Stimulated activated CD8-positive, alpha-beta memory T cell treated with anti-CD3 and anti-CD28 coated beads, Interleukin-12 subunit alpha, Interleukin-12 subunit beta, amount 100 ng/mL, for 1 hour (primary cell): ENCODE measurements at regions not wholly inside any gene's neighbourhood (a gene's known extent, or its start where the extent isn't known, plus 50 kb on each side); places are given as distances from the start of the nearest gene placed in this dataset.
"Not testable (repeated sequence)": the region's sequence is repeated elsewhere in the genome, so short reads cannot be mapped to it uniquely, and the experiment has no call there.

Experiments
- DNase-seq: peaks from one replicate; pipeline ENCODE4 v3.0.0-alpha.2; 2020; ENCODE audit warnings: low read depth

DNA sequence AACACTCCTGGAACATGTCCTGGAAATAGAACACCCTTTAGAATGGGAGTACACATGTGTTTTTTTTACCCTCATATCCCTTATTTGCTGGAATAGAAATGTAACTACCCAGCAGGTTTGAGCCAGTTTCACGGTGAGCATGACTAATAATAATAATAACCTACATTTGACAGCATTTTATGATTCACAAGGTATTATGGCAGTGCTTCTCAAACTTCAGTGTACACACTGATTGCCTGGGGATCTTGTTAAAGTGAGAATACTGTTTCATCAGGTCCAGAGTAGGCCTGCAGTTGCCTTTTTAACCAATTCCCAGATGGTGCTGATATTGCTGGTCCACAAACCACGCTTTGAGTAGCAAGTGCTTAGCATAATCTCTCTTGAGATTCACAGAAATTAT, 63.9 kb downstream of the NFKBIZ start:
- no peak for DNase-seq

DNA sequence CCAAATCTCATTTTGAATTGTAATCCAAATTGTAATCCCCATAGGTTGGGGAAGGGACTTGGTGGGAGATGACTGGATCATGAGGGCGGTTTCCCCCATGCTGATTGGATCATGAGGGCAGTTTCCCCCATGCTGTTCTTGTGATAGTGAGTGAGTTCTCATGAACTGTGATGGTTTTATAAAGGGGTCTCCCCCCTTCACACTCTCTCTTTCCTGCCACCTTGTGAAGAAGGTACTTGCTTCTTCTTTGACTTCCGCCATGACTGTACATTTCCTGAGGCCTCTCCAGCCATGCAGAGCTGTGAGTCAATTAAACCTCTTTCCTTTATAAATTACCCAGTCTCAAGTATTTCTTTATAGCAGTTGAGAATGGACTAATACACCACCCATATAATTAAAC, 68.4 kb downstream of the NFKBIZ start:
- not testable (repeated sequence) for DNase-seq

DNA sequence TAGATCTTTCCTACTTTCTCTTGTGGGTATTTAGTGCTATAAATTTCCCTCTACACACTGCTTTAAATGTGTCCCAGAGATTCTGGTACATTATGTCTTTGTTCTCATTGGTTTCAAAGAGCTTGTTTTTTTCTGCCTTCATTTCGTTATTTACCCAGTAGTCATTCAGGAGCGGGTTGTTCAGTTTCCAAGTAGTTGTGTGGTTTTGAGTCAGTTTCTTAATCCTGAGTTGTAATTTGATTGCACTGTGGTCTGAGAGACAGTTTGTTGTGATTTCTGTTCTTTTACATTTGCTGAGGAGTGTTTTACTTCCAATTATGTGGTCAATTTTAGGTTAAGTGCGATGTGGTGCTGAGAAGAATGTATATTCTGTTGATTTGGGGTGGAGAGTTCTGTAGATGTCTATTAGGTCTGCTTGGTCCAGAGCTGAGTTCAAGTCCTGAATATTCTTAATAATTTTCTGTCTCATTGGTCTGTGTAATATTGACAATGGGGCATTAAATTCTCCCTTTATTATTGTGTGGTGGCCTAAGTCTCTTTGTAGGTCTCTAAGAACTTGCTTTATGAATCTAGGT, 72.9 kb downstream of the NFKBIZ start:
- DNase-seq, result not testable (repeated sequence)

DNA sequence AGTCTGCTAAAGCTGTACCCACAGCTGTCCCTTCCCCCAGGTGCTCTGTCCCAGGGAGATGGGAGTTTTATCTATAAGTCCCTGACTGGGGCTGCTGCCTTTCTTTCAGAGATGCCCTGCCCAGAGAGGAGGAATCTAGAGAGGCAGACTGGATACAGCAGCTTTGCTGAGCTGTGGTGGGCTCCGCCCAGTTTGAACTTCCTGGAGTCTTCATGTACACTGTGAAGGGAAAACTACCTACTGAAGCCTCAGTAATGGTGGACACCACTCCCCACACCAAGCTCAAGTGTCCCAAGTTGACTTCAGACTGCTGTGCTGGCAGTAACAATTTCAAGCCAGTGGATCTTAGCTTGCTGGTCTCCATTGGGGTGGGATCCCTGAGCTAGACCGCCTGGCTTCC, 75.3 kb downstream of the NFKBIZ start:
- not testable (repeated sequence) for DNase-seq

DNA sequence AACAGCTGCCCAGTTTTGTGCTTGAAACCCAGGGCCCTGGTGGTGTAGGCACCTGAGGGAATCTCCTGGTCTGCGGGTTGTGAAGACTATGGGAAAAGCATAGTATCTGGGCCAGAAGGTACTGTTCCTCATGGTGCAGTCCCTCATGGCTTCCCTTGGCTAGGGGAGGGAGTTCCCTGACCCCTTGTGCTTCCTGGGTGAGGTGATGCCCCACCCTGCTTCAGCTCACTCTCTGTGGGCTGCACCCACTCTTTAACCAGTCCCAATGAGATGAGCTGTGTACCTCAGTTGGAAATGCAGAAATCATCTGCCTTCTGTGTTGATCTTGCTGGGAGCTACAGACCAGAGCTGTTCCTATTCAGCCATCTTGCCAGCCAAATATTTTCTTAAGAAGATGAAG, 75.8 kb downstream of the NFKBIZ start:
- not testable (repeated sequence) for DNase-seq

DNA sequence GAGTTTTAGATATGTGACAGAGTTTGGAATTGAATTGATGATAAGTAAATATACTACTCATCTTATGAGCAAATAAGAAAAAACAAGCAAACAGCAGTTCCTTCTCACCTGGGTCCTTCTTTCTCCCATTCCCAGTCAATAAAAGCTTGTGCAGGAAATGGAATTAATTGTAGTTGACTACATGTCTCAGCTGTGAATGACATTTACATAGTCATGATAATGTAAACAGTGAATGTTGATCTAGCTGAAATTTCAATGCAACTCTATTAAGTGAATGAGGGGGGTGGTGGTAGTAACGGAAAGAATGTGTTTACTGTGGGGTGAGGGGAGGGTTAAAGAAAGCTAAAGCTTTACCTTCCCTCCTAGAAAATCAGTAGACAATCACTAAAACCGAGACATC, 76.2 kb downstream of the NFKBIZ start:
- DNase-seq, result no peak

DNA sequence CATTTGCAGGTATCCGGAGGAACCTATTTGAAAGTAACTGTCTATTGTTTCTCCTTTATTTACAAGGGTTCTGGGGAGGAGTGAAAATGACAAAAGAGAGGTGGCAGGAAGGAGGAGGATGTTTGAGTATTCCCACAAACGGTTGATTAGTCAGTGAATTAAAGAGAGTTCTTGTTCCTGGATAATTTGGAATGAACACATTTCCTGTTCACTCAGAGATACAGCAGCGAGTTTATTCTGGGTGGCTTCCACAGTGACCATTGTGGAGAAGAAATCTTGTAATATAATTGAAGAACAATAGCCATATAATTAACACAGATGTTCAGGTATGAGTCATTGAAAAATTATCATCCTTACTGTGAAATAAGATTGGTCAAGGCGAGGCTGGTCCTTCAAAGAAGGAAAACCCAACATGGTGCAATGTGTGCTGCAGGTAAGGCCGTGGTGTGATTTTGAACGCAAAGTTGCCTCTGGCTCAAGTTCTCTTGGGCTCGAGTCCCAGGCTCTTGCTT, 77.3 kb downstream of the NFKBIZ start:
- no peak for DNase-seq

DNA sequence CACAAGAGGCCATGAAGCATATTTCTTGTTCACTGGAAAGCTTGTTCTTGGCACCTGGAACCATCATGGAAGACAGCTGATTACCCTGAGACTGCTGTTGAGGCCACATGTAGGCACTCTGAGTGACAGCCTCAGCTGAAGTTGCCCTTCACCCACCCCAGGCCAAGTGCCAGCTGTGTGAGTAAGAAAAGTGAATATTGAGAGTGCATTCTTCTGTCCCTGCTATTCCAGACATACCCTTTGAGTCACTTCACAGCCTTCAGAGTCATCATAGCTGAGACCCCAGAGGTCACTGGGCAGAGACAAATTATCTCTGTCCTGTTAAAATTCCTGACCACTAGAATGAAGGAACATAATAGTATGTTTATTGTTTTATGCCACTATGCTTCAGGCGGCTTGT, 79.6 kb downstream of the NFKBIZ start:
- DNase-seq, result no peak

DNA sequence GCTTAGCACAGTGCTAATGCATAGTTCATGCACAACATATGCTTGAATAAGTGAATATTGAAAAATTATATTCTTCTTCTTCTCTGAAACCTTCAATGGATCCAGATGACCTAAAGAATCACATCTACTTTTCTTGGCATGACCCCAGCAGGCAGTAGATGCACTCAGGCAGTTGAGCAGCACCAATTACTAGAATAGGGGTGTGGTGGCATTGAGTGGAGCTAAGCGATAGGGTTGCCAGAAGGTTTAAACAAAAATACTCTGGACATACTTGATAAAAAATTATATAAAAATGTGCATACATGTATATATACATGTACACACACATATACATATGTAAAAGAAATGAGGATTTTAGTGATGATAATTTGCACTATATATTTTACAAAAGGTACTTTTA, 81.8 kb downstream of the NFKBIZ start:
- no peak for DNase-seq

DNA sequence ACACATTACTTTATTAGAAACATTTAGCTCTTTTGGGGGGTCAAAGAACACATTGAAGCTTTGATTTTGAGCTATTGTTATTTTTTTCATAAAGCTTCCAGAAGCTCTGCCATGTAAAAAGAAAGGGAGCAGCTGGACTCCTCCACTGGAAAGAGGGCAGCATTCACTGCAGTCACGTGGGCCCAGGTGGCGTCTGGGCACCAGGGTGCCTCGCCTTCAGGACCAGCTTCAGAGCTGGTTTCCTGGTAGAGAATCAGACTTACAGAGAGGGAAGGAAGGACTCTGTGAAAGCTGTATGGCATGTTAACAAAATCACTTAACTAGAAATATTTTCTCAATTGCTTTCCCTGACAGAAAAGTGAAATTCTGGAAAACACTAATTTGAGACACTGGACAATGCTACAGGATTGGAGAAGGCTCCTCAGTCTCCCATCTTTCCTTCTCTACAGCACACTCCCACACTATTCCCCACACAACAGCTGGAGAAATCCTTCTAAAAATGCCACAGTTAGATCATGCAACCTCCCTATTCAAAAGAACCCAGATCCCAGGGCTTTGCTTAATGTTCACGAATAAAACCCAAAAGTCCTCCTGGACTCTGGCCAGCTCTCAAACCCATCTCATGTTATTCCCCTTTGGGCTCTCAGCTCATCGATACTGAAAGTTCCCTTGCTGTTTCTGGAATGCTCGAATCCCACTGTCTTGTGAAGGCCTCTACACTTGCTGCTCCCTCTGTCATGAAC, 83.2 kb downstream of the NFKBIZ start:
- DNase-seq, result no peak

DNA sequence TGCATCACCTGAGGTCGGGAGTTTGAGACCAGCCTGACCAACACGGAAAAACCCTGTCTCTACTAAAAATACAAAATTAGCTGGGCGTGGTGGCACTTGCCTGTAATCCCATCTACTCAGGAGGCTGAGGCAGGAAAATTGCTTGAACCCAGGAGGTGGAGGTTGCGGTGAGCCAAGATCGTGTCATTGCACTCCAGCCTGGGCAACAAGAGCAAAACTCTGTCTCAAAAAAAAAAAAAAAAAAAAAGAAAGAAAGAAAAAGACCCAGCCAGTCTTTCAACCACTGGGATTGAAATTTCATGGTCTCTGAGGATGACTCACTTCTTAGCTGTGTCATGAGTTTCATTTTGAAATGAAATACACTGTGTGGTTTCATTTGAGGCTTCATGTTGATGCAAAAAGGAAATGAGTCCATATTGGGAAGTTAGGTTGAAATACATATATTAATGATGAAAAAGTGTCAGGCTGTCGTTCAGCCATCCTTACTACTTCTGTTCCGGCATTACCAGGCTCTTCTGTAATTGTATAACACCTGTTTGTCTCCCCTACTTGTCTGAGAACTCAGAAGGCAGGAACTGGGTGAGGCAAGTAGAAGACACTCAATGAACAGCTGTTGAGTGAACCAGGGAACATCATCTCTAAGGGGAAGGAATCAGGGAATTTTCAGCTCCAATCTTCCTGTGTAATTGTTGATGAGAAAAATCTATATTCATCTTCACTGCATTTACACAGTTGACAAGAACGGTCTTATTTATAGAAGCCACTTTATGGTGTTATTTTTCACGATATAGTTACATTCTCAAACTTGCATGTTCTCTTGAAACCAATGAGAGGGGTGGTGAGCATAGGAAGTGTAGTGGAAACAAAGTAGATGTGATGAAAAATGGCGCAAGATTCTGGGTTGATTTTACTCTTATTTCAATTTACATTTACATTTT, 87.4 kb downstream of the NFKBIZ start:
- no peak for DNase-seq

DNA sequence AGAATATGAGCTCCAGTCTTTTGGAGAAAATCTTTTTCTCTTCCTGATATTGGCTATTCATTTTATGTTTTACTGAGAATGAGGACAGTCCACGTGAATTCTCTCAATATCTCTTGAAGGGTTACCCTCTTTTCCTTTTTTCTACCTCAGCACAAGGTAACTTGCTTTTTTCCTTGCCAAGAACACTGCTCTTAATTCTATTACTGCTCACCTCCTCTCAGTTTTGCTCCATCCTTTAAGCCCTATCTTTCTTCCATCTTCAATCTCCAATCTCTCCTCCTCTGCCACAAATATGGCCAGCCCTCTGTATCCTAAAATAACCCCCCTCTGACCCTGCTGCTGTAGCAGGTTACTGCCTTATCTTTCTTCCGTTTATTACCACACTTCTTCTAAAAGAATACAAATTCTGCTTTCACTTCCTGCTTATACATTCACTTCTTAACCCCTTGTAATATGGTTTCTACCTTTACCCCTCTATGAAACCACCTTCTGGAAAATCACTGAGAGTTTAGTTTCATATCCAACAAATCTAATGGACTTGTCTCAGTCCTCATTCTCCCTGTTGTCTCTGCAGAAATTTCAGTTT, 89.0 kb downstream of the NFKBIZ start:
- DNase-seq, result no peak

DNA sequence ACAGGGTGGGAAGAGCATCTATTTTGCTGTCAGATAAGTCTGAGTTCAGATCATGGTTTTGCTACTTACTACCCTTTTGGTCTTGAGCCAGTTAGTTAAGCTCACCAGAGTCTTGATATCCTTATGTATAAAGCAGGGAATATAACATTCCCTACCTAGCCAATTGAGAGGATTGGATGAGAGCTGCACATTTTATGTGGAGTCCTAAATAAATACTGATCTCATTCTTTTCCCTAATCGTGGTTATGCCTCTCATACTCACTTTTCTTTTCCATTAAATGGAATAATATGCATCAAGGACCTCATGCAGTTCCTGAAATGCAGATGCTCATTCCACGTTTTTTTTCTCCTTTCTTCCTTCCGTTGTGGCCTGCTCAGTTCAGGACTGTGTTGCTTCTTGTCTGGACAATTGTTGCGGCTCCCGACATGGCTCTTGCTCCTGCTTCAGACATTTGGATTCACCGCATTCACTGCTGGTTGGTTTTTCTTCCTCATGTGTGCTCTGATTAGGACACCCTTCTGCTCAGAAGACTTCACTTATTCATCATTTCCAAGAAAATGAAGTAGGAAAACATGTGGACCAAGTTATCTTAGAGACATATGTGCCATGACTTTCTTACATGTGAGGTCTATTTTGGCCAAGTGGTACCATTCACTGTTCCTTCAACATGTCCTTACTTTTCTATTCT, 90.2 kb downstream of the NFKBIZ start:
- no peak for DNase-seq

DNA sequence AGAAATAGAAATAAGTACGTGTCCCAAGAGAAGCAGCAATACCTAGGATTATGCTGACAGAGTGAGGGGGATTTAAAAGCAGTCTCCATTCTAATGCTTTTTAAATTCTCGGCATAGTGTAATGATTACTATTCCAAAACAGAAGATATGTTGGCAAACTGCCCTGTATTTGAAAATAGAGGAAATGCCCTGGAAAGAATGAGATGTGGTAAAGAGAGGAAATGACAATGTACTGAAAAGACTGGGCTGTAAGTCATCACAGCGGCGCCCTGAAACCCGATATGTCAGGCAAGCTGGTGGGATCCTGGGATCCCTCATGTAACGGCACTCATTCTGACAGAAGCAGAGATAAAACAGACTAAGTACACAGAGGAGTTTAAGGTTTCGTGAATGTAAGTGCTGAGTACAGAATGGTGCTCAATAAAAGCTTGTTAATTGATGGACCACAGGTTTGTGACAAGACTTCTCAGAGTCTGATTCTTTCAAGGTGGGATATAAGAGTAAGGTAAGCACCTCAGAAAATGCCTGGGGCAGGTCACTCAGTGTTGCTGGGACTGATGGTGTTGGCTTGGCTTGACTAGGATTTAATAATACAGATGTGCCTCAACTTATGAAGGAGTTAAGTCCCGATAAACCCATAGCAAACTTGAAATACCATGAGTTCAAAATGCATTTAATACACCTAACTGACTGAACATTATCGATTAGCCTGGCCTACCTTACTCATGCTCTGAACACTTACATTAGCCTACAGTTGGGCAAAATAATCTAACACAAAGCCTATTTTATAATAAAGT, 91.4 kb downstream of the NFKBIZ start:
- DNase-seq, result no peak

DNA sequence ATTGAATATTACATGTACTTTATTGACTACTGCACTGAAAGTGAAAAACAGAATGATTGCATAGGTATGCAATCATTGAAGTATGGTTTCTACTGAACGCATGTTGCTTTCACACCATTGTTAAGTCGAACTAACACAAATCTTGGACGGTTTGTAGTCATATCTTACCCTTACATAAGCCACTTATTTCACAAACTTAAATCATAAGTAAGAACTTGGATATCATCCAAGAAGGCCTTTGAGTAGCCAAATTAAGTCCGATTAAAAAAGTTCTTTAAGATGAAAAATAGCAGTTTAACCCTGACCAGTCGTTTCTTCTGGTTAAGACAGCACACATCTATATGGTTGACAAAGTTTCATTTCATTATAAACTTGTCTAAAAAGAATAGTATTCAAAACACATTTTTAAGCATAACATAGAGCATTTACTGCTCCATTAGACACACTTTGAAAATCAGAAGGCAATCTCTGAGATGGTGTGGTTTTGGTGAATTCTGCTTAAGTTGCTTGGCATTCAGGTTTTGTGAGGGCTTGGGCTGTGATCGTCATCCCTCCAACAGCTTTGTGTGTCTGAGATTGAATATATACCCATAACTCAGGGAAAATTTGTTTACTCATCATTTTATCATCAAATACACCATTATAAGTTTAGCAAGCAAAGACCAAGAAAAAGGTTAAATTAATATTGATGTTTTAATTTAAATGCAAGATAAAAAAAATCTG, 92.2 kb downstream of the NFKBIZ start:
- no peak for DNase-seq

DNA sequence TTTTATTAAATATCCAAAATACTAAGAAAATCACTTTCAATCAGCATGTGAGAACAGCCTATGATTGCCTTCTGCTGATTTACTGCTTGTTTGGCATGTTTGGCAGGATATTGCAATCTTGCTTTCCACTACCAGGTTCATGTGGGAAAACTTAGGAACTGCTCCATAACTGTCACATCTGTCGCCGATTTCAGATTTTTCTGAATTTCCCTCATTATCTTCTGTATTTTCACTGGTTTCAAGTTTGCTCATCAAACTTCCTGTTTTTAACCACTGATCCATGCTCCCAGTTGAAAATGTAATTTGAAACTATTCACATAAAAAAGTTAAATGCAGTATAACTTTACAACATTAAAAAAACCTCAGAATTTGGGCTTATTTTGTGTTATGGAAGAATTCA, 93.0 kb downstream of the NFKBIZ start:
- no peak for DNase-seq

DNA sequence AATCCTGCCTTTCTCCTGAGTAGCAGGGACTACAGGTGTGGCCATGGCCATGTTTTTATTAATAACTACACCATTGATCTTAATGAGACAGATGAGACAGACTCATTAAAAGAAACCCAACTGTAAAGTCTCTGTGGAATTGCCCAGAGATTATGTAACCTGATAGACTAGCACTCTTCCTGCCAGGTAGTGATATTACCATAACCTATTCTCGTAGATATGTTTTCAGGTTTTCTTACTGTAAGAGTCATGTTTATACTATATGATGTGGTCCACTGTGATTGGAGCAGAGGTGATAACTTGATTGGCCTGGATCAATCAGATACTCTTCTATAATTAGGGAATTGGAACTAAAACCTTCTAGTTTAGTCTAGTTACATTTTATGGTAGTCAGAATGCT, 93.7 kb downstream of the NFKBIZ start:
- no peak for DNase-seq

DNA sequence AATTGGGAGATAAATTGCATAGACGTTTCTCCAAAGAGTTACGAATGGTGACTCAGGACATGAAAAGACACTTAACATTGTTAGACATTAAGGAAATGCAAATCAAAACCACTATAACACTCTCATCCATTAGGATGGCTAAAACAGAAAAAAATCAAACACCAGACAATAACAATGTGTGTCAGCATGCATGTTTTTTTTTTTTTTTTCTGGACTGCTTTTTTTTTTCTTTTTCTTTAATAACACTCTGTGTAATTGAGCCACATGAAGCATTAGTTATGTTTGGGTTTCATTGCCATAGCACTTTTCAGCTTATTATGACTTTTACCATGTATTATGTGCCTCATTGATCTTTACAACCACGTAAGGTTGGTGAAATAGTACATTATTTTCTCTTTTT, 95.0 kb downstream of the NFKBIZ start:
- DNase-seq, result no peak

DNA sequence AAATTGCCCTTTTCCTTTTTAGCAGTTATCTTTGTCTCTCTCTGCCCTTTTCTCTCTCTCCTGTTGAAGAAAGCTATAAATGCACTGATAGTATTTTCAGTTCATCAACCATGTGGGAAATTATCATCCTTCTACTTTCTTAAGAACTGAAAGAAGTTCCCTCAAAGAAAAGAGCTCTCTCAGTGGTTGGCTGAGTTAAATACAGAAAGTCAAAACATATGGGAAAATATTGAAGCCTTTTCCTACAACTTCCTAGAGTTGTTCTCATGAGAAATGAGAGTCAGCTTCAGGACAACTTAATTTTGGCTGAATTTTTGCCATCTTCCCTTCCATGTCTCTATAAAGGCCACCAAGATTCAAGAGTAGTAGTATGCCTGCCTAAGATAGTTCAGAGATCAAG, 96.7 kb downstream of the NFKBIZ start:
- no peak for DNase-seq

DNA sequence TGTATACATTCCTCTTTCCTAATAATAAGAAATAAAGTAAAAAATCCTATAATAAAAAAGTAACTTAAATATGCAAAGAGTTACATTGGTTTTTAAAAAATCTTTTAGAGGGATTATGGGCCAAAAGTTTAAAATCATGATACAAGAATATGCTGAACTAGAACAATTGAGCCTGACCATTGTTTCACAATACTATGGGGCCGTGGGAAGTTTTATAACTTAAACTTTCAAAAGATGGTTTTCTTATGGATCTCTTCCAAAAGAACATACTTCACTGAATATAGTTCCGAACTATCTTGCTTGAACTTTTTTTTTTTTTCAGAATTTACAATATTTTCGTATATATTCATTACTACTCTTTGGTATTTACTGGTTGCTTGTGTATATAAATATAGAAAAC, 97.6 kb downstream of the NFKBIZ start:
- no peak for DNase-seq
